WTC11 (cell line): ENCODE measurements at regions not wholly inside any gene's neighbourhood (a gene's known extent, or its start where the extent isn't known, plus 50 kb on each side); places are given as distances from the start of the nearest gene placed in this dataset.

Source experiments
- ATAC-seq: fragments of 200-7000 bp; cut with Tn5 transposase; 2 replicates; pipeline ENCODE4 v1.10.0; 2021; ENCODE audit warnings: mild to moderate bottlenecking, moderate library complexity
- CTCF ChIA-PET: fragments of 300-600 bp; sonication (Branson Sonifier 250); formaldehyde crosslinking; loops from one replicate; lab custom pipeline; 2021; ENCODE audit warnings: antibody characterized with exemption; lab: Charles Lee
- POLR2A ChIA-PET: fragments of 350-600 bp; sonication (Branson Sonifier 250); formaldehyde crosslinking; loops from one replicate; lab custom pipeline; 2021; ENCODE audit warnings: antibody characterized with exemption; lab: Charles Lee
- DNase-seq: peaks from one replicate; pipeline ENCODE4 v3.0.0; 2021; ENCODE audit warnings: low spot score
- H3K27ac Mint-ChIP-seq: 2 replicates; pipeline ENCODE4 v1.8.0; 2021; ENCODE audit warnings: mixed read lengths
- H3K27me3 Mint-ChIP-seq: 2 replicates; pipeline ENCODE4 v1.8.0; 2021; ENCODE audit warnings: low read depth, mild to moderate bottlenecking, moderate library complexity, mixed read lengths
- H3K36me3 Mint-ChIP-seq: 2 replicates; pipeline ENCODE4 v1.8.0; 2021; ENCODE audit warnings: mixed read lengths
- H3K4me1 Mint-ChIP-seq: 2 replicates; pipeline ENCODE4 v1.8.0; 2022; ENCODE audit warnings: mixed read lengths
- H3K4me3 Mint-ChIP-seq: 2 replicates; pipeline ENCODE4 v1.8.0; 2021; ENCODE audit warnings: mild to moderate bottlenecking, moderate library complexity, mixed read lengths
- H3K9me3 Mint-ChIP-seq: 2 replicates; pipeline ENCODE4 v1.8.0; 2021; ENCODE audit warnings: mixed read lengths
- ATF1 ChIP-seq: sonication (generic); formaldehyde crosslinking; IDR thresholded peaks from 2 replicates; pipeline ENCODE4 v1.8.1; 2023; ENCODE audit warnings: mild to moderate bottlenecking, moderate library complexity, missing genetic modification reagents
- CBFB ChIP-seq: sonication (generic); formaldehyde crosslinking; IDR thresholded peaks from 2 replicates; pipeline ENCODE4 v1.8.1; 2022; ENCODE audit warnings: mild to moderate bottlenecking, low read depth, missing genetic modification reagents
- ELF4 ChIP-seq: sonication (generic); formaldehyde crosslinking; IDR thresholded peaks from 2 replicates; pipeline ENCODE4 v1.8.1; 2022; ENCODE audit warnings: low read depth, mild to moderate bottlenecking, moderate library complexity, missing genetic modification reagents
- IRF2 ChIP-seq: sonication (generic); formaldehyde crosslinking; IDR thresholded peaks from 2 replicates; pipeline ENCODE4 v1.8.0; 2022; ENCODE audit warnings: low read depth, missing genetic modification reagents, borderline replicate concordance
- JAZF1 ChIP-seq: fragments of 250-450 bp; sonication (Bioruptor Pico); IDR thresholded peaks from 2 replicates; pipeline ENCODE4 v1.9.0; 2021; ENCODE audit warnings: moderate library complexity, mild to moderate bottlenecking, inconsistent platforms
- KAT7 ChIP-seq: sonication (generic); formaldehyde crosslinking; IDR thresholded peaks from 2 replicates; pipeline ENCODE4 v1.8.1; 2023; ENCODE audit warnings: missing genetic modification reagents, mild to moderate bottlenecking, borderline replicate concordance
- MXD4 ChIP-seq: fragments of 250-450 bp; sonication (Bioruptor Pico); IDR thresholded peaks from 2 replicates; pipeline ENCODE4 v1.8.0; 2021; ENCODE audit warnings: mild to moderate bottlenecking, moderate library complexity, borderline replicate concordance
- SOX15 ChIP-seq: fragments of 250-450 bp; sonication (Bioruptor Pico); IDR thresholded peaks from 2 replicates; pipeline ENCODE4 v1.9.0; 2021; ENCODE audit warnings: mild to moderate bottlenecking
- TF ChIP-seq, protein P1 (sequence below): sonication (generic); formaldehyde crosslinking; IDR thresholded peaks from 2 replicates; pipeline ENCODE4 v1.8.0; 2022; ENCODE audit warnings: missing genetic modification reagents
- TF ChIP-seq, protein P2 (sequence below): sonication (generic); formaldehyde crosslinking; IDR thresholded peaks from 2 replicates; pipeline ENCODE4 v1.8.0; 2022; ENCODE audit warnings: mild to moderate bottlenecking, missing genetic modification reagents
- TF ChIP-seq, protein P3 (sequence below): fragments of 250-450 bp; sonication (Bioruptor Pico); conservative IDR thresholded peaks from 2 replicates; pipeline ENCODE4 v1.9.0; 2021; ENCODE audit warnings: mild to moderate bottlenecking

DNA sequence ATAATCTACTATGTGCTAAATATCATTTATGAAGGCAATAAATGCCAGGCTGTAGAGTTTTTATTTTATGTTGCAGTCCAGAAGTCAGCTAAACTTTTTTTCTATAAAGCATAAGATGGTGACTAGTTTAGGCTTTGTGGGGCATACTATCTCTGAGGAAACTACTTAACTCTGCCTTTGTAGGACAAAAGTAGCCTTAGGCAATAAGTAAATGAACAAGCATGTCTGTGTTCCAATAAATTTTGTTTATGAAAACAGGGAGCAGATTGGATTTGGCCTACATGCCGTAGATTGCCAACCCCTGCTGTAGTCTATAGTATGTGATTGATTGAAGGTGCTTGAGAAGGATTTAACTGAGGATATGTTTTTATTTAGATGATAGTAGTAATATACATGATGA, 502.5 kb upstream of the NAALADL2 start (continued):
- TF ChIP-seq, protein P1, sequence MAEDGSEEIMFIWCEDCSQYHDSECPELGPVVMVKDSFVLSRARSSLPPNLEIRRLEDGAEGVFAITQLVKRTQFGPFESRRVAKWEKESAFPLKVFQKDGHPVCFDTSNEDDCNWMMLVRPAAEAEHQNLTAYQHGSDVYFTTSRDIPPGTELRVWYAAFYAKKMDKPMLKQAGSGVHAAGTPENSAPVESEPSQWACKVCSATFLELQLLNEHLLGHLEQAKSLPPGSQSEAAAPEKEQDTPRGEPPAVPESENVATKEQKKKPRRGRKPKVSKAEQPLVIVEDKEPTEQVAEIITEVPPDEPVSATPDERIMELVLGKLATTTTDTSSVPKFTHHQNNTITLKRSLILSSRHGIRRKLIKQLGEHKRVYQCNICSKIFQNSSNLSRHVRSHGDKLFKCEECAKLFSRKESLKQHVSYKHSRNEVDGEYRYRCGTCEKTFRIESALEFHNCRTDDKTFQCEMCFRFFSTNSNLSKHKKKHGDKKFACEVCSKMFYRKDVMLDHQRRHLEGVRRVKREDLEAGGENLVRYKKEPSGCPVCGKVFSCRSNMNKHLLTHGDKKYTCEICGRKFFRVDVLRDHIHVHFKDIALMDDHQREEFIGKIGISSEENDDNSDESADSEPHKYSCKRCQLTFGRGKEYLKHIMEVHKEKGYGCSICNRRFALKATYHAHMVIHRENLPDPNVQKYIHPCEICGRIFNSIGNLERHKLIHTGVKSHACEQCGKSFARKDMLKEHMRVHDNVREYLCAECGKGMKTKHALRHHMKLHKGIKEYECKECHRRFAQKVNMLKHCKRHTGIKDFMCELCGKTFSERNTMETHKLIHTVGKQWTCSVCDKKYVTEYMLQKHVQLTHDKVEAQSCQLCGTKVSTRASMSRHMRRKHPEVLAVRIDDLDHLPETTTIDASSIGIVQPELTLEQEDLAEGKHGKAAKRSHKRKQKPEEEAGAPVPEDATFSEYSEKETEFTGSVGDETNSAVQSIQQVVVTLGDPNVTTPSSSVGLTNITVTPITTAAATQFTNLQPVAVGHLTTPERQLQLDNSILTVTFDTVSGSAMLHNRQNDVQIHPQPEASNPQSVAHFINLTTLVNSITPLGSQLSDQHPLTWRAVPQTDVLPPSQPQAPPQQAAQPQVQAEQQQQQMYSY, result no peak
- TF ChIP-seq, protein P2, sequence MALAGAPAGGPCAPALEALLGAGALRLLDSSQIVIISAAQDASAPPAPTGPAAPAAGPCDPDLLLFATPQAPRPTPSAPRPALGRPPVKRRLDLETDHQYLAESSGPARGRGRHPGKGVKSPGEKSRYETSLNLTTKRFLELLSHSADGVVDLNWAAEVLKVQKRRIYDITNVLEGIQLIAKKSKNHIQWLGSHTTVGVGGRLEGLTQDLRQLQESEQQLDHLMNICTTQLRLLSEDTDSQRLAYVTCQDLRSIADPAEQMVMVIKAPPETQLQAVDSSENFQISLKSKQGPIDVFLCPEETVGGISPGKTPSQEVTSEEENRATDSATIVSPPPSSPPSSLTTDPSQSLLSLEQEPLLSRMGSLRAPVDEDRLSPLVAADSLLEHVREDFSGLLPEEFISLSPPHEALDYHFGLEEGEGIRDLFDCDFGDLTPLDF (CRISPR knock-in tag), result no peak
- no peak for TF ChIP-seq ATF1 (CRISPR knock-in tag)

DNA sequence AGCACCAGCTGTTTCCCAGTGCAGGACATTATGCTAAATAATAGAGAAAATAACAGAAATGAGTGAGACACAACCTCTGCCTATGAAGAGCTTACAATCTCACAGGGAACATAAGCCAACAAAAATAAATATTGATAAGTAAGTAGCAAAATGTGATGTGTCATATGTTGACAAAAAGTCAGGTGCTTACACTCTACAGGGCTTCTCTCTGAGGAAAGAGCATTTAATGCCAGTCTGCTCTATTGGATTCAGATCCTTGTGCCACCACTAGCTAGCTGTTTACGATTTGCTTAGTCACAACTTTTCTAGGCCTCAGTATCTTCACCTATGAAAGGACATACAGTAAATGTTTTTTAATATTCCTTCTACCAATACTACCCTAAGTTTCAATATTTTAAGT, 500.9 kb upstream of the NAALADL2 start:
- TF ChIP-seq JAZF1 (no peak), KAT7 (CRISPR knock-in tag) (no peak), ELF4 (CRISPR knock-in tag) (no peak), IRF2 (CRISPR knock-in tag) (no peak)
- TF ChIP-seq, protein P1, result no peak
- ChIA-PET POLR2A (no interaction called here), CTCF (no interaction called here)
- Mint-ChIP-seq H3K27ac (no peak overlapping the region), H3K4me1 (peaks cover 7% of the 10 kb centered on the region), H3K4me3 (no peak overlapping the region), H3K27me3 (no peaks in the 10 kb centered on the region), H3K9me3 (no peaks in the 10 kb centered on the region), H3K36me3 (no peaks in the 10 kb centered on the region)
- no peak for DNase-seq
- ATAC-seq, result no peak

DNA sequence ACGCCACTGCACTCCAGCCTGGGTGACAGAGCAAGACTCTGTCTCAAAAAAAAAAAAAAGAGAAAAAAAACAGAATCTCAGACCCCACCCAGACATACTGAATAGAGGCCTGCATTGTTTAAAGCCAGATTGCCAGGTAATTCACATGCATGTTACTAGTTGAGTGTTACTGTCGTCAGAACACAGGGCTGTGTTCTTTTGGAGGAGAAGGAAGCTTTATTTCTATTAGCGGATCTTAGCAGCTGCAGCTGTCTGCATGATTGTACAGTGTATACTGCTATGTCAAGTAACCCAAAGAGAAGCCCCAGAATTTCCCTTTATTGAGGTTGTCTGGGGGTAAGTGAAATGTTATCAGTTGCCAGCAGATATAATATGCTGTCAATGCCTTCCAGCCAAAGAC, 496.6 kb upstream of the NAALADL2 start:
- Mint-ChIP-seq H3K4me1 (0 out of 2 replicates have a peak, but pooled peaks cover under 1% of the 10 kb centered on the region), H3K27ac (no peak overlapping the region), H3K9me3 (no peaks in the 10 kb centered on the region), H3K4me3 (no peak overlapping the region), H3K27me3 (no peaks in the 10 kb centered on the region), H3K36me3 (no peaks in the 10 kb centered on the region)
- DNase-seq (no peak), ATAC-seq (no peak)
- ChIA-PET CTCF (interaction anchor here (0.6 to 0.7 kb wide), 2 partner anchors 195 to 1164 kb away, joined by 3 to 5 read pairs; no protein-coding TSS in a partner anchor), POLR2A (no interaction called here)
- TF ChIP-seq CBFB (CRISPR knock-in tag) (no peak), SOX15 (CRISPR knock-in tag) (no peak), MXD4 (CRISPR knock-in tag) (no peak), JAZF1 (no peak)
- TF ChIP-seq, protein P3, sequence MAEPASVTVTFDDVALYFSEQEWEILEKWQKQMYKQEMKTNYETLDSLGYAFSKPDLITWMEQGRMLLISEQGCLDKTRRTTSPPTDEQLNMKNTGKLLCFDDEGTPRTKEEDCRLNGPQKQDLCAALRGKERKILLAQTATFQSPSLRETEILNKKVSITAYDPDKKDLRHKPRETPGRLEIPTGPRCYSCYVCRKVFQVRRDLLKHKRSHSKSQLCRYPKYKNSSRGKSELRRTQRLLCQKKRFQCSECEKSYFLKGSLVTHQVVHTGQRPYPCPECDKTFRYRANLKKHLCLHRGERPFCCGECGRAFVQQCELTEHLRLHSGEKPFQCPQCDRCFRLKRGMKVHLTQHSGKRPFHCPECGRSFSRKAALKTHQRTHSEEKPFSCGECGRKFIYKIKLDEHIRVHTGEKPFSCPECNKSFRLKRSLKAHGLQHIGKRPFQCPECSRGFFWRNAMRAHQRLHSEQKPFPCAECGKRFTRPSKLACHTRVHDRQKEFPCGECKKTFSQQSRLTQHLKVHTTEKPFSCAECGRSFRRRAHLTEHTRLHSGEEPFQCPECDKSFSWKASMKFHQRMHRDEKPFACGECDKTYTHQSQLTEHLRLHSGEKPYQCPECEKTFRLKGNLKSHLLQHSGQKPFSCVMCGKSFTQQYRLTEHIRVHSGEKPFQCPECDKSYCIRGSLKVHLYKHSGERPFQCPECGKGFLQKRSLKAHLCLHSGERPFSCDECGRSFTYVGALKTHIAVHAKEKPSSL, result no peak
